Embryonic facial prominence (tissue), 1 donor: ENCODE measurements at regions not wholly inside any gene's neighbourhood (a gene's known extent, or its start where the extent isn't known, plus 50 kb on each side); places are given as distances from the start of the nearest gene placed in this dataset.

Experiments
- DNase-seq: peaks from one replicate; pipeline ENCODE4 v3.0.0-alpha.2; 2016; ENCODE audit errors: extremely low spot score

DNA sequence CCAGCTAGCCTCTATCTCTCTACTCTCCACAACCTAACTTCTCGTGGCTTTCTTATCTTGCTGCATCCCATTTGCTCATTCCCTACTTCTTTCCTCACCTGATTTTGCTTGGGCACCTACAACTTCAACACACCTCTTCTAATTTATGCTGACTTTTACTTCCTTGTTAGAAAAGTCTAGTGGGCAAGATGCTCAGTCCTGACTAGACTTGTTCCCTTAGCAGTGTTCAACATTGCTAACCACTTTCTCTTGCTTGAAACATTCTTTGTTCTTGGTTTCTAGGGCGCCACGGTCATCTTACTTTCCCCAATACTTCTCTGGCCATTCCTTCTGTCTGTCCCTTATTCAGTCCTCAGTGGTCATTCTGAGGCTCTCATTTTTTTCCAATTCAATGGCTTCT, 454.7 kb upstream of the CWC22 start:
- no peak for DNase-seq

DNA sequence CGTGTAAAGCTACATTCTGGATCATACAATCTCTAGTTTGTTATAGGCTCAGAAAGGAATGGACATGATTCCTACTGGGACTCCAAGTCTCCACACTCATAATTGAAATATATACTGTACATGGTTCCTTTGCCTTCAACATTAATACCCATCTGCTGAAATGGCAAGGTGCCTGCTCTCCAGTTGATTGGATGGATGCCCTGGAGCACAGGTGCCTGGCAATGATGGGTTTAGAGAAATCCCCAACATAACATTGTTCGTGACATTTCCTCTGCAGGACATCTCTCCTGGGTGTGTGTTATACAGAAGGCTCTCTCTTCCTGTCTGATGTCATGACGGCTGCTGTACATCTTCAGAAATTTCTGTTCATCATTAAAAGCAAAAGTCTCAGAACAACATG, 449.7 kb upstream of the CWC22 start:
- no peak for DNase-seq

DNA sequence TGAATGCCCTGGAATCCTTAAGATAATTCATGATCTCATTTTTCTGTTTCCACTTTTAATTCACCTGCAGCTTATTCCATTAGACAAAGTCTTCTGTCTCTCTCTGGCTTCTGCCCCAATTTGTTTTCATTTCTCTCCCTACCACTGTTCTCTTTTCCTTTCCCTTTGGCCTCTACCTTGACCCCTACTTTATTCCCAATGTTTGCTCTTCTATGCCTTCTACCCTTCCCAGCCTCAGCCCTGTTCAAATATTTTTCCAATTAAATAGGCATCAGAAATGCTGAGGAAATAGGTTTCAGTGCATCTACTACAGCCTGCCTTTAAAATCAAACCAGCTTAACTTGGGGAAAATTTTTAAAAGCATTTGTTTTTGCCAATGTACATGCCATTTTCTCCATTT, 443.7 kb upstream of the CWC22 start:
- DNase-seq, result no peak

DNA sequence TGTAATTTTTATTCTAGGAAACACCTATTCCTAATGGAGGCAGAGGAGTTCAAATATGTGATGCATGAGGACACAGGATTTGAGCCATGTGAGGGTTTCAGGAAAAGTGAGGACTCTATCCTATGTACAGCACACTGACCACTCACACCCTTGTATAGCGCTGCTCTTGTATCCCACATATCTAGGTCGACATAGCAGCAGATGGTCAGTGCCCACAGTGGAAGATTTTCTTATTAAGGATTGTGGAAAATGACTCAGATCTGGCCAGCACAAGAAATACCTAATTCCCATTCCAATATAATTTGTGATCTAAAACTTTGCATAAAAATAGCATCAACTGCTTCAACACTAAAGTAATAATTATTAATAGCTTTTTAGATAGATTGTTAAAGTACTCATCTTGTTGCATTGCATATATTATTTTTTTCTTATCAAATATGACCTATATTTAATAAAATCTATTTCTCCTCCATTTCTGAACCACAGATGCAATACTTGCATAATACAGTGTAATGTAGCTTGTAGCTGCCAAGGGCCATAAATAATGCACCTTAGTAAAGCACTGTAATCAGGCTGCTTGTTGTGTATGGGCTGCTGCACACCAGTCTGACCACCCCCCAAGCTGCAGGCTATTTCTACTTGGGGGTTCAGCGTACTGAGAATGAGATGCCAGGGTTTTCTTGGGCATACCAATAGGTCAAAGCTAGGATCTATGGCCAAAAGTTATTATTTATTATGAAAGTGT, 442.2 kb upstream of the CWC22 start:
- DNase-seq, result no peak

DNA sequence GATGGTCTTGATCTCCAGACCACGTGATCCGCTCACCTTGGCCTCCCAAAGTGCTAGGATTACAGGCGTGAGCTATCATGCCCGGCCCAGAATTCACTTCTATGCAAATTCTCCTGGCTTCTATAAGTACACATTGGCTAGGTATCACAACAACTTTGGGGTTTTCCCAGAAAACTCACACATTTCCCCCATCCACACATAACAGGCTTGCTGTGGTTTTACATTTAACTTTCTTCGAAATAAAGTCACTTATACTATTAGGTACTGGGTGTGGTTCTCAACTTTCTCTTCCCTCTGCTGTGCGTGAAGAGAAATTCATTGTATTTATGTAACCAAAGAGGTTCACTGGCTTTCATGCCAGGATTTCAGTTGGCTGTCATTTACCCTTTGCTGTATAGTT, 439.4 kb upstream of the CWC22 start:
- DNase-seq, result no peak

DNA sequence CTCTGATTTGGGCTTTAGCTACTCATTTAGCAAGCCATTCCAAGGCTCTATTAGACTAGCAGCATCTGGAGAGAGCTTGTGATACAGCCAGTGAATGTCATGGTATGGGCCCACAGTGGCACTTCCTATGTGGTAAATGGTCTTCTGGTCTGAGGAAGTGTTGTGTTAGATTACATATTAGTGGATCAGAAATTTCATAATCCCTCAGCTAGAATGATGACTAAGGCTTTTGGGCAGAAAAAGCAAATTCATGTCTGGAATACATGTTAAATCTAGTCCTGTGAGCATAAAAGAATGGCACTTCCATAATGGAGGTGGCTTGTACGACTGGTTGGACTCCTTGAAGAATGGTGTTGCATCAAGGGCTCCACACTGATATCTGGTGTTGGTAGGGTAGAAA, 436.8 kb upstream of the CWC22 start:
- no peak for DNase-seq

DNA sequence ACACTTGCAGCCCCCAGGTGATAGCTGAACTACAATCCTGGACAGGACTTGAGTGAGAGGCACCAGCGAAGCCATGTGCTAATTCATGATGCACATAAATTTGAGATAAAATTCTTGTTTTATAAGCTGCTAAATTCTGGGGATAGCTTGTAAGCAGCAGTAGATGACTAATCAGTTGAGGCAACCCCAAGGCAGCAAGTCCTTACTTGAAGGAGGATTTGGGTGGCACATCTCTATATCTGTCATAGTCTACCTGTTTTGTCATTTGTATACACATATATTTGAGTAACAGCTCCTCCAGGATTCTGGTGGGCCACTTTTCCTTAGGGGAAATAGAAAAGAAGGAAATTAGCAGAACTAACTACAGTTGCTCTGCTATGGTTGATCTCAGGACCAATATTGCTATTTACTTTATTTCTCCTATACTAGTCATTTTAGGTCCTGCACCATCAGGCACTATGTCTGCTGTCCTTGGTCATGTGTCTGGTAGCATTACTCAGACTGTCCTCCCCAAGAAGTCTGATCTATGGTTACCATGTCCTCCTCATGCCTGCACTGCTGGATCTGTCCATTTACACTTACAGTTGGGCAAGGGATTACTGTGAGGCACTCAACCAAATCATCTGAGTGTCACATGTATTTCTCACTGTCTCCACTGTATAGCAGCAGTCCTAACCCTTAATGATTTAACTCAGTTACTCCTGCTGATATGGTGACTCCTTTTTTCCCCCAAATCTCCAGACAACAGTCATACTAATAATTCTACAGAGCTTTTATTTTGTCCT, 436.0 kb upstream of the CWC22 start:
- no peak for DNase-seq

DNA sequence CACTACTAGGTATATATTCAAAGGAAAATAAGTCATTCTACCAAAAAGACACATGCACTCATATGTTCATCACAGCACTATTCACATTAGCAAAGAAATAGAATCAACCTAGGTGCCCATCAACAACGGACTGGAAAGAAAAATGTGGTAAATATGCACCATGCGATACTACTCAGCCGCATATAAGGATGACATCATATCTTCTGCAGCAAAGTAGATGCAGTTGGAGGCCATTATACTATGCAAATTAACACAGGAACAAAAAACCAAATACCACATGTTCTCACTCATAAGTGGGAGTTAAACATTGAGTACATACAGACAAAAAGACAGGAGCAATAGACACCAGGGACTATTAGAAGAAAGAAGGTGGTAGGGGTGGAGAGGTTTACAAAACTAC, 412.1 kb upstream of the CWC22 start:
- DNase-seq, result no peak

DNA sequence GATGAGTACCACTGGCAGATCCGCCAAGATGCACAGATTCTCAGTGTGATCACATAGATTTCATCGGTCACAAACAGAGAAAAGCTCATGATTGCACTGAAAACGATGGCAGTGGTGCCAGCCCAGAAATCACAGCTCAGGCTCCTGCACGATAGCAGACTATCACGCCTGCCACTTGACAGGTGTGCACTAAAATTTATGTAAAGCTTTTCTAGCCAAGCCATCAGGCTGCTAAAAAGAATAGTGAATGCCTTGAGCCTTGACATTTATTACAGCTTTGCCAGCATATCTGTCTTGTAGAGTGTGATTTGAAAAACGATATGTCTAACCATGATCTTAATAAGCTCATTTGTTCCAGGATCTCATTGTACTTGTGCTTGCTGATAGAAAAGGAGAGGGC, 409.5 kb upstream of the CWC22 start:
- DNase-seq, result no peak

DNA sequence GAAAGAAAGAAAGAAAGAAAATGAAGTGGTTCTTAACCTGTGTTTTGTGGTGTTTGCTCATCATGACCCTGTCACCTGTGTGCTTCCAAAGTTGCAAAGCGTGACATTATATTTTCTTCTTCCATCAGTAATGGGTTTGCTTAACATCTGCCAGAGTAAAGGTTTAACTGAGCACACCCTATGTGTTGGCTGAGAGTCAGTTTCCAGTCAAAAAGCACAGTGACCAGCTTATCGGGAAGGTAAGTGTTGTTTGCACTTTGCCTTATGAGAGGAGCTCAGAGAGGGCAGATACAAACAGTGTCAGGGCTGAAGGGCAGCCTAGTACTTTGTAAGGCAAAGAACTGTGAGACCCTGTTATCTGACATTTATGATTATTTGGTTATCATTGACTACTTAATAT, 406.2 kb upstream of the CWC22 start:
- no peak for DNase-seq

DNA sequence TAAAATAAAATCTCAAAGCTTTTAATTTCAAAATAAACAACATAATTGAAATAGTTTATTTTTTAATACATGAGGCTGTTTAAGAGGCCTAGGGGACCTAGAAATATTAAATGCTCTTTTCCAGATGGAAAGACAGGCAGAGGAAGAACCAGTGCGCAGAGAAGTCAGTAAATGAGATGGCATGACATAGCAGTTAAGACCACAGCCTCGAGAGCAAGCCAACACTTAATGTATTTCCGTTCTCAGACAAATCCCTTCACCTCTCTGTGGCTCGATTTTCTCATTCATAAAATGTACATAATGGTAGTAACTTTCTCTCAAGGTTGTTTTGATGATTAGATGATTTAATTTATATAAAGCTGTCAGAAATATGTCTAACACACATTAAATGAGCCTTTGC, 405.1 kb upstream of the CWC22 start:
- no peak for DNase-seq

DNA sequence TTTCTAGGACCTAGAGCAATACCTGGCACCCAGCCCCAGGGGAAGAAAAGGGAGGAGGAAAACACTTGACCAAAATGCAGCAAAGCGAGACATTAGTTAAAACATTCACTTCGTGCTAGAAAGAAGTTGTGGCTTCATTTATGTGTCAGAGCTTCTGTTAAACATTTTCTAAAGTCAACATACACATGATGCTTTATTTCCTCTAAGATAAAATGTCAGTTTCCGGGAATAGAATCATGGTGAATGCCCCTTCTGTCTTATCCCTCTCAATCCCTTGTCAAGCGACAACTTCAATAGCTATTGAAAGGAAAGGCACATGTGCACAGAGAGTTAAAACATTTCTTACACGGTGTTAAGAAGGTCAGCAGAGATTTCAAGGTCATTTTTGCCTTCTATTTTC, 404.6 kb upstream of the CWC22 start:
- DNase-seq, result no peak

DNA sequence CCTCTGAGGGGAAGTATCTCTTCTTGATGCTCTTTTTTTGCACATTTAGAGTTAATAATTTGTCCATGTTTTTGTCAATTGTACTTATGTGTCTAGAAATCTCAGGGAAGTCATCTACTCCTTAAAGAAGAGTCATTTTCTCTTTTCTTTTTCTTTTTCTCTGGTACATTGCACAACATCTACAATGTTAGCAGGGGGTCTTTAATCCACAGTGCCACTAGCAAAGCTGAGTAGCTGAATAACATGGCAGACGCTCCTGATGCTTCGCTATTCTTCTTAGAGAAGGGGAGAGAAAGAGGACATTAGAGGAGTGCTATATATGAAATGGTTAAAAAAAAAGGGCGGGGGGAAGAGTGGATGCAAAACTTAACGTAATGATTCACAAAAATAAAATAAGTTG, 399.6 kb upstream of the CWC22 start:
- no peak for DNase-seq

DNA sequence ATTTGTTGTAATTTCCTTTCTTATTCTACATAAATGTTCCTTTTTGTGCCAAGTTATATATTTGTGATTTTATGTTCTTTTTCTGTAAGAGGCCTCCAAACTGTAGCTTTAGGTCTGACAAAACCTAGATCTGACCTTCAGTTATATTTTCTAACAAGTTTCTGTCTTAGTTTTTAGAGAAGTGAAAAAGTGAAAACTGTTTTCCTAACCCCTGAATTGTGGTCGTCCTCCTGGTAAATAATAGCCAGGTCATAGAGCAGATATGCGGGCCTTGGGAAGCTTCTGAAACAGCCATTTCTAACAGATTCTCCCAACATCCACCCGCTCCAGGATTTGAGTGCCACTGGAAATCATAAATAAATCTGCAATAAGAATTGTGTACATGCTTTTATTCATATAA, 398.4 kb upstream of the CWC22 start:
- no peak for DNase-seq

DNA sequence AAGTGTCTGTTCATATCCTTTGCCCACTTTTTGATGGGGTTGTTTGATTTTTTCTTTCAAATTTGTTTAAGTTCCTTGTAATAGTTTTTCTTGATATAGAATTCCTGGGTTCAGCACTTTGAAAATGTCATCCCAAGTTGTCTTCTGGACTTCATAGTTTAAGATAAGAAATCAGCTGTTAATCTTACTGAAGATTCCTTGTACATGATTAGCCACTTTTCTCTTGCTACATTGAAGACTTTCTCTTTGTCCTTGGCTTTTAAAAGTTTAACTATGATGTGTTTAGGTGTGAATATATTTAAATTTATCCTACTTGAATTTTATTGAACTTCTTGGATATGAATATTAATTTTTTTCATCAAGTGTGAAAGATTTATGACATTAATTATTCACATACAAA, 387.2 kb upstream of the CWC22 start:
- DNase-seq, result no peak

DNA sequence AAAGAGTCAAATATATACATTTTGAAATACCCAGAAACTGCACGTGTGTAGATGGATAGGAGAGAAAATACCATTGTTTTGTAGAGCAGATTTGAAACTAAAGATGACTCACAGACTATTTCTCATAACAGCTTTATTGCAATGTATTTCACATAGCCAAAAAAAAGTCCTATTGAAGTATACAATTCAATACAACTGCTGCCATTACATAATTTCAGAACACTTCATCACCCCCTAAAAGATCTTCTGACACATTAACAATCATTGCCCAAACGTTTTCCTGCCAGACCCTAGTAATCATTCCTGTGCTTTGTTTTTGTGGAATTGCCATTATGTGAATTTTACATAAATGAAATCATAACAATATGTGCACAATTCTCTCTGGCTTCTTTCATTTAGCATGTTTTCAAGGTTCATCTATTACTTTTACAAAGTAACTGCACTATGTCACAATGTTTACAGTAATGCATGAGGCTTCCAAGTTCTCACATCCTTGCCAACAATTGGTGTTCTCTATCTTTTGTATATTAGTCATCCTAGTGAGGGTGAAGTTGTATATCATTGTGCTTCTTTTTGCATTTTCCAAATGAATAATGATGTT, 378.6 kb upstream of the CWC22 start:
- no peak for DNase-seq

DNA sequence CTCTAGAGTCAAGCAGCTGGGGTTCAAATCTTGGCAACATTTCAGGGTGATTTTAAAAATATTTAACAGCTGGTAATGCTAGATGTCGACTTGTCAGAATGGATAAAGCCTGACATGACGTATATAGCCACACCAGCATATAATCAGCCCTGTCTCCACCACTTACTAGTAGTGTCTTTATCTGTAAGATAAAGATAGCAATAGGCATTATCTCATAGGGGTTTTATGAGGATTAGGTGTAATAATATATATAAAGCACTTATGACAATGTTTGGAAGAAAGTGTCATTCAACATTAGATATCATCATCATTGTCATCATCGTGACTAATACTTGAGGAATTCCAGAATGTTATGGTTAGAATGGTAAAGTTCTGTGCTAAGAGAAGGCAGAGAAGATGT, 369.0 kb upstream of the CWC22 start:
- no peak for DNase-seq

DNA sequence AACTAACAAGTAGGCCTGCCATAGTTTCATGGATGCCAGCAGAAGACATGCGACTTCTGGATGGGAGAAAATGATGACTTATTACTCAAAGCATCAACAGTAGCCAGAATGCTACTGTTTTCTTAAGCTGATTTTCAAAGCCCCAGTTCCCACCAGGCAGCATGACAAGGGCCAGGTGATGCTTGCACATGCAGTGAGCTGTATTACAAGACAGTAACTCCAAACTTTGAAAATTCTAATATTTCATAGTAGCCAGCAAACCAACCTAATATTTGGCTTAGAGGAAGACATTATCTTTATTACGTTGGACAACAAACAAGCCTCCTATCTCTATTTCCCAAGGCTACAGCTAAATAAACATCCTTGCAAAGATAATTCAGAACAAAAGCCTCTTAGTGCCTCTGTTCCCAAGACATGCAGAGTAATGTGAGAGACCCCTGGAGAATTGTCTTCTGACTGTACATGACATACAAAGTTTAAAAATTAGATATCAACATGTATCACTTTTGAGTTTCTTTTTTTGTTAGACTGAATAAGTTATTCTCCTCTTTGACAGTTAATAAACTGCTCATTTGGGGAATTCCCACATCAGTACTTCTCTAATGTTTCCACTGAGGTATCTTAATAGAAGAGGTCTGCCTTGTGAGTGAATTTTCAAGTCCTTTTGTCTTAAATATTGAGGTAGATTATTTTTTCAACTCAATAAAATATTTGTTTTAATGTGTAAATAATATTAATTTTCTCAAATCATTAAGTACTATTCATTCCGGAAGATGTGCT, 367.6 kb upstream of the CWC22 start:
- no peak for DNase-seq

DNA sequence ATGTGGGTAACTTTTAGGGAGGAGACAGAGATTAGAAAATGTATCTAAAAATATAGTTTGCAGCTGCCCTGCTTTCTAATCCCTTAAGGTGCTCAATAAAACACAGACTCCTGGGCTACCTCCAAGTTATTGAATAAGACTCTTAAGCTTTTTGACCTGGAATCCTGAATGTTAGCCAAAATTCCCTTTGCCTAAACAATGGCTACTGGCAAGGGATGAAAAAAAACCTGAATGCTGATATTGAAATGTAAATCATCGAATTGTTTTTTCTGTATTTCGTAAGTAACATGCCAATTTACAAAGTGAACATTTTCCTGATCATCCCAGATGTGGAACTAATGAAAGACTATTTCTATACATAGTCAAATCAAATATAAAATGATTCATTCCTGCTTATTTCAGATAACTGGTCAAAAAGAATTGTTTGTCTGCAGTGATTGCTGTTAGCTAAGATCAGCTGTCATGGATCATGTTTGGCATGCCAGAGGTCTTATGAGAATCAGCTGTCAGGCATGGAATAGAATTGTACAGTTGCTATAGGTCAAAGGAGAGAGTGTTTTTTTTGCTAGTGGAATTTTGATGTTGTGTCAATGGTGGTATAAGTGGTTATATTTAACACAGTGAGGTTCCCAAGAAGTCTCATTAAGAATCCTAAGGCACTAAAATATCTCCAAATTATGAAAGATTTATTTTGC, 363.6 kb upstream of the CWC22 start:
- DNase-seq, result no peak

DNA sequence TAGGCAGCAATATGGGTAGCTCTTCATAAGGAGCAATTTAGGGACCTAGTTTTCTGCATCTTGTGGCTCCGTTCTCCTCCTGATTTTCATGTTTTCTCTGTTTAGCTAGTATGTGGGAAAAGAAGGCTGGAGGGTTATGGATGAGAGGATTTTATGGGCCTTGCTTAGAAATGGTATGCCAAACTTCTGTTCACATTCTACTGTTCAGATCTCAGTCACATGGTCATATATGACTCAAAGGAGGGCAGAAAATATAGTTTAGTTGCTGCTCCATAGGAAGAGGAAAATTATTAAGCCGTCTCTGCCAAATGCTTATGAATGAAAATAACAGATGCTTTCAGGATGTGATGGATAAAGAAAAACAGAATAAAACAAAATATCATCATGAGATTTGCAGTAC, 361.8 kb upstream of the CWC22 start:
- DNase-seq, result no peak

DNA sequence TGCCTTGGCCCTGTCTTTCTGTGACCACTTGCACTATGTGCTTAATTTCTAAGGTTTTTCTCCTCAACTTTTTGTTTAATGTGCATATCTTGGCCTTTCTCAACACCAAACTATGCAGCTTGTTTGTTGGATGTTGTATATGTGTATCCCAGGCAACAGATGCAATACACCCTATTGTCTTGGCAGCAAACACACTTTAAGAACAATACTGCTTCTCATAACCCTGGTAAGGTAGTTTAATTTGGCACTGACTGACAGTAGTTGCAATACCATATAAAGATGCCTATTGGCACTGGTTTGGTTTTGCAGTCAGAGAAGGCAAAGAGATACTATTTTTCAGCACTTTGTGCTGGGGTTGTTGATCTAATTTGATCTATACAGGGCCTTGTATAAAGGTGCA, 360.7 kb upstream of the CWC22 start:
- no peak for DNase-seq

DNA sequence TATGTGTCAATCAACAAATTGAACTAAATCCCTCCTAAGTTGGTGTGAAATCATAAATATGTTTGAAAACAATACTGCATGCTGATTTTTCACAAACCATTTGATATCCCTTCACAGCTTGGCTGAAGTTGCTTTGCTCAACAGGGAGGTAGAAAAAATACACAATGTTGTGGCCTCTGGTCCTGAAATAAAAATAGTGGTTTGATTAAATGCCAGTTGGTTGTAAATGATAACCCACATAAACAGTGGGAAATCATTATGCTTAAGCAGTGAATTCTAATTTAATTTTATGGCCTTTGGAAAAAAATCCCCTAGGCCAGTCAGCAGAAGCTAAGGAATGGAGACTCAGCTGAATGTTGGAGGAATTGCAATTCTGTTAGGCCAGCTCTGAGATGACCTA, 359.4 kb upstream of the CWC22 start:
- no peak for DNase-seq
